Brain microvascular endothelial cell (primary cell): ENCODE measurements at regions not wholly inside any gene's neighbourhood (a gene's known extent, or its start where the extent isn't known, plus 50 kb on each side); places are given as distances from the start of the nearest gene placed in this dataset.

Experiments used
- DNase-seq: peaks from one replicate; pipeline ENCODE4 v3.0.0-alpha.2; 2020
- H3K27ac ChIP-seq: fragments of 250-450 bp; sonication (Bioruptor Pico); 2 replicates; pipeline ENCODE4 v1.5.1; 2020; ENCODE audit warnings: mild to moderate bottlenecking, moderate library complexity
- H3K27me3 ChIP-seq: fragments of 250-450 bp; sonication (Bioruptor Pico); replicated peaks from 2 replicates; pipeline ENCODE4 v1.5.1; 2020; ENCODE audit warnings: mild to moderate bottlenecking
- H3K36me3 ChIP-seq: fragments of 250-450 bp; sonication (Bioruptor Pico); replicated peaks from 2 replicates; pipeline ENCODE4 v1.5.1; 2020; ENCODE audit warnings: mild to moderate bottlenecking
- H3K4me3 ChIP-seq: 2 replicates; pipeline ENCODE4 v1.5.1; 2011; ENCODE audit warnings: low read depth, mild to moderate bottlenecking, control low read depth, low read length, moderate library complexity
- in situ Hi-C: cut with HindIII; loops from 2 replicates; pipeline ENCODE4 v1.10.0; 2017; ENCODE audit warnings: low sequenced_read_pairs, low pct_ligation_motif_present
- TF ChIP-seq, protein P1 (sequence below): IDR thresholded peaks from 2 replicates; pipeline ENCODE4 v1.5.1; 2011; ENCODE audit warnings: low read depth, mild to moderate bottlenecking, moderate library complexity, low read length, control low read depth, inconsistent platforms; ENCODE audit errors: missing control alignments

GRCh38 chr3:105170423-105170822 is 196.3 kb upstream of the ALCAM start:
- no peak for DNase-seq
- Histone ChIP-seq H3K27me3 (no peaks in the 10 kb centered on the region), H3K4me3 (no peak overlapping the region), H3K27ac (no peak overlapping the region), H3K36me3 (no peaks in the 10 kb centered on the region)
- in situ Hi-C loops = no loop called here
- TF ChIP-seq, protein P1, sequence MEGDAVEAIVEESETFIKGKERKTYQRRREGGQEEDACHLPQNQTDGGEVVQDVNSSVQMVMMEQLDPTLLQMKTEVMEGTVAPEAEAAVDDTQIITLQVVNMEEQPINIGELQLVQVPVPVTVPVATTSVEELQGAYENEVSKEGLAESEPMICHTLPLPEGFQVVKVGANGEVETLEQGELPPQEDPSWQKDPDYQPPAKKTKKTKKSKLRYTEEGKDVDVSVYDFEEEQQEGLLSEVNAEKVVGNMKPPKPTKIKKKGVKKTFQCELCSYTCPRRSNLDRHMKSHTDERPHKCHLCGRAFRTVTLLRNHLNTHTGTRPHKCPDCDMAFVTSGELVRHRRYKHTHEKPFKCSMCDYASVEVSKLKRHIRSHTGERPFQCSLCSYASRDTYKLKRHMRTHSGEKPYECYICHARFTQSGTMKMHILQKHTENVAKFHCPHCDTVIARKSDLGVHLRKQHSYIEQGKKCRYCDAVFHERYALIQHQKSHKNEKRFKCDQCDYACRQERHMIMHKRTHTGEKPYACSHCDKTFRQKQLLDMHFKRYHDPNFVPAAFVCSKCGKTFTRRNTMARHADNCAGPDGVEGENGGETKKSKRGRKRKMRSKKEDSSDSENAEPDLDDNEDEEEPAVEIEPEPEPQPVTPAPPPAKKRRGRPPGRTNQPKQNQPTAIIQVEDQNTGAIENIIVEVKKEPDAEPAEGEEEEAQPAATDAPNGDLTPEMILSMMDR = no peak

DNA sequence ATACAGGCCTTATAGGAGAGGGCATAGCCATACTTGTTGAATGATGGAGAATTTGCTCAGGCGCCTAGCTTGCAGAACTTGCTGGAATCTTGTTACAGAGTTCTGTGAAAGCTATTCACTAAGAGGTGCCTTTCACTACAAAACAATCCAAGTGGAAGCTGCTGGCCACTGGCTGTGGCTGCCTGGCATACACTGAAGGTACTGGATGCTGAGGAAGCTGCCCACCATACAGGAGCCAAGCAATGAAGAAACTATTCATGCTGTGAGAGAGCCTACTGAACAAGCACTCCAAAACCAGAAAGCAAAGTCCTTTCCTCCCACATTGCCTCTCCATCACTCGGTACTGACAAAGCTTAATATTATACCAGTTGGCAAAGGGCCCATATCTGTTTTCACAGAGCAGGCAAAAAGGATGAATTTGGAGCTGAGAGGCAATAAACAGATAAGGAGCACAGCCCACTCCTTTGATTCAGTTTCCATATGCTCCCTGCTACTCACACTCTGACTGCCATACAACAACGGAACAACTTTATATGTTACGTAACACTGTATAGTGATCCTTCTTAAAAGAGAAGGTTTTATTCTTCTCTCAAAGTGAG is 192.6 kb upstream of the ALCAM start:
- Histone ChIP-seq H3K4me3 (no peak overlapping the region), H3K36me3 (no peaks in the 10 kb centered on the region), H3K27ac (no peak overlapping the region), H3K27me3 (no peaks in the 10 kb centered on the region)
- no peak for DNase-seq
- TF ChIP-seq, protein P1 = no peak
- in situ Hi-C loops = no loop called here

DNA sequence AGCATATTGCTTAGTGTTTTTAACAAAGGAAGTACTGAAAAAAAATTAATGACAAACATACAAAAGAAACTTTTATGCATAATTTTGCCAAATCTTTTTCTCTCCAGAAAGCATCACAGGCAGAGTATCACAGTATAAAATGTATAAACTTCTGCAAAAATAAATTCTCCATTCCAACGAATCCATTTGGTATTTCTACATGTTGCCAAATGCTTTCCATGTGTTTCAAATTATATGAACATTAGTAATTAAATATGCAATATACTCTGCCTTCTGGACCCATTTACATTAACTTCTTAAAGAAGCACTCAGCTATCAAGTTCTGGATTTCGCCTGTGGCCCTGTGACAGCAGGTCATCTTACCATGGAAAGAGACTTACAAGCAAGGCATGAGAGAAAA is 189.1 kb upstream of the ALCAM start:
- H3K4me3 ChIP-seq = no peak overlapping the region
- TF ChIP-seq, protein P1 = no peak
- in situ Hi-C loops = no loop called here
- H3K36me3 ChIP-seq = no peaks in the 10 kb centered on the region
- DNase-seq = no peak
- H3K27me3 ChIP-seq = no peaks in the 10 kb centered on the region
- H3K27ac ChIP-seq = no peak overlapping the region

GRCh38 chr3:105187344-105187743 is 179.4 kb upstream of the ALCAM start:
- Histone ChIP-seq H3K27ac (no peak overlapping the region), H3K36me3 (no peaks in the 10 kb centered on the region), H3K4me3 (no peak overlapping the region), H3K27me3 (no peaks in the 10 kb centered on the region)
- DNase-seq = no peak
- TF ChIP-seq, protein P1 = no peak
- in situ Hi-C loops = no loop called here

DNA sequence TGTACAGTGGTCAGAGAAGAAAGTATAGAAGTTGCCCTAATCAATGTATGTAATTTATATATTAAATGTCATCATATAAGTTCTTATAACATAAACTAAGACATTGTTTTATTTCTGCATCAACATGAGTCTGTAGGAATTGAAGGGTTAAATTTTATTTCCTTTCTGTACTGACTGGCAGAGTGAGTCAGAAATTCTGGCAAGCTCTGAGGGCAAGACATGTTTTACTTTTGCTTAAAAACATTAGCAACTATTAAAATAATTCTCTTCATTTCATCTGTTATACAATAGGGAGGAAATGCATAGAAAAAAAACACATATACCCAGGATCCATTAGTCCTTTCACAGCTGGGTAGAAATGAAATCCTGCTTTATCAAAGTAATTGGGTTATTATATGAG is 171.4 kb upstream of the ALCAM start:
- no peak overlapping the region for H3K27ac ChIP-seq
- DNase-seq = peak; percentile 28
- in situ Hi-C loops = no loop called here
- no peaks in the 10 kb centered on the region for H3K27me3 ChIP-seq
- TF ChIP-seq, protein P1 = no peak
- H3K4me3 ChIP-seq = no peak overlapping the region
- H3K36me3 ChIP-seq = no peaks in the 10 kb centered on the region

GRCh38 chr3:105197863-105198262 is 168.8 kb upstream of the ALCAM start:
- Histone ChIP-seq H3K4me3 (no peak overlapping the region), H3K27me3 (no peaks in the 10 kb centered on the region), H3K36me3 (no peaks in the 10 kb centered on the region), H3K27ac (no peak overlapping the region)
- TF ChIP-seq, protein P1 = no peak
- in situ Hi-C loops = no loop called here
- no peak for DNase-seq
